GM23338 (cell line): ENCODE measurements at regions not wholly inside any gene's neighbourhood (a gene's known extent, or its start where the extent isn't known, plus 50 kb on each side); places are given as distances from the start of the nearest gene placed in this dataset.

Experiments
- ATAC-seq: fragments of 200-7000 bp; cut with Tn5 transposase; 3 replicates; pipeline ENCODE4 v1.9.1; 2020
- DNase-seq: peaks from one replicate; pipeline ENCODE4 v3.0.0-alpha.2; 2015; ENCODE audit warnings: low spot score
- H2AFZ ChIP-seq: fragments of 200-600 bp; sonication (generic); 2 replicates; pipeline ENCODE4 v1.8.0; 2016; ENCODE audit warnings: antibody characterized with exemption, mild to moderate bottlenecking, moderate library complexity
- H3F3A ChIP-seq: fragments of 200-600 bp; sonication (generic); replicated peaks from 2 replicates; pipeline ENCODE4 v1.8.0; 2017; ENCODE audit warnings: antibody characterized with exemption, mixed run types, low read depth
- H3K27ac ChIP-seq: fragments of 200-600 bp; sonication (generic); 2 replicates; pipeline ENCODE4 v1.6.1; 2016; ENCODE audit warnings: low read depth
- H3K27me3 ChIP-seq: fragments of 200-600 bp; sonication (generic); 2 replicates; pipeline ENCODE4 v1.8.0; 2016; ENCODE audit warnings: mild to moderate bottlenecking, mixed run types, moderate library complexity; ENCODE audit not compliant: insufficient read depth
- H3K36me3 ChIP-seq: fragments of 200-600 bp; sonication (generic); 2 replicates; pipeline ENCODE4 v1.8.0; 2016; ENCODE audit warnings: mild to moderate bottlenecking; ENCODE audit not compliant: insufficient read depth
- H3K4me1 ChIP-seq: fragments of 200-600 bp; sonication (generic); 2 replicates; pipeline ENCODE4 v1.8.0; 2016; ENCODE audit warnings: mild to moderate bottlenecking, moderate library complexity; ENCODE audit not compliant: insufficient read depth
- H3K4me2 ChIP-seq: fragments of 200-600 bp; sonication (generic); 2 replicates; pipeline ENCODE4 v1.7.1; 2017; ENCODE audit warnings: mixed run types
- H3K4me3 ChIP-seq: fragments of 200-600 bp; sonication (generic); 2 replicates; pipeline ENCODE4 v1.6.1; 2016; ENCODE audit warnings: mixed run types
- H3K79me2 ChIP-seq: fragments of 200-600 bp; sonication (generic); replicated peaks from 2 replicates; pipeline ENCODE4 v1.8.0; 2017; ENCODE audit warnings: mild to moderate bottlenecking; ENCODE audit not compliant: insufficient read depth
- H3K9me2 ChIP-seq: fragments of 200-600 bp; sonication (generic); 2 replicates; pipeline ENCODE4 v1.8.0; 2017; ENCODE audit not compliant: insufficient read depth
- H4K20me1 ChIP-seq: fragments of 200-600 bp; sonication (generic); replicated peaks from 2 replicates; pipeline ENCODE4 v1.8.0; 2017; ENCODE audit warnings: mild to moderate bottlenecking; ENCODE audit not compliant: insufficient read depth
- H3K27ac Mint-ChIP-seq: 2 replicates; pipeline ENCODE4 v1.8.0; 2020; ENCODE audit warnings: inconsistent platforms, mild to moderate bottlenecking, moderate library complexity, mixed read lengths
- H3K27me3 Mint-ChIP-seq: 3 replicates; pipeline ENCODE4 v1.8.0; 2022; ENCODE audit warnings: low read depth, mild to moderate bottlenecking, moderate library complexity, mixed read lengths, inconsistent platforms; ENCODE audit not compliant: insufficient read depth, poor library complexity
- H3K36me3 Mint-ChIP-seq: 3 replicates; pipeline ENCODE4 v1.8.0; 2021; ENCODE audit warnings: low read depth, mild to moderate bottlenecking, inconsistent platforms, moderate library complexity, mixed read lengths
- H3K4me1 Mint-ChIP-seq: 3 replicates; pipeline ENCODE4 v1.8.0; 2020; ENCODE audit warnings: mild to moderate bottlenecking, inconsistent platforms, mixed read lengths
- H3K4me3 Mint-ChIP-seq: 3 replicates; pipeline ENCODE4 v1.8.0; 2021; ENCODE audit warnings: moderate library complexity, mild to moderate bottlenecking, inconsistent platforms, mixed read lengths
- H3K9me3 Mint-ChIP-seq: 3 replicates; pipeline ENCODE4 v1.8.0; 2020; ENCODE audit warnings: moderate library complexity, mild to moderate bottlenecking, inconsistent platforms, mixed read lengths
- CREB1 ChIP-seq: fragments of 250-450 bp; sonication (Bioruptor Pico); IDR thresholded peaks from 2 replicates; pipeline ENCODE4 v1.5.0; 2020; ENCODE audit warnings: low read depth, mild to moderate bottlenecking, moderate library complexity
- EZH2 ChIP-seq: fragments of 200-600 bp; sonication (generic); IDR thresholded peaks from one replicate; pipeline ENCODE4 v1.8.0; 2017; ENCODE audit warnings: antibody characterized with exemption, mild to moderate bottlenecking, low read depth; ENCODE audit not compliant: unreplicated experiment
- JUNB ChIP-seq: IDR thresholded peaks from one replicate; pipeline ENCODE4 v1.6.1; 2016; ENCODE audit warnings: antibody characterized with exemption; ENCODE audit not compliant: unreplicated experiment
- POLR2AphosphoS5 ChIP-seq: IDR thresholded peaks from 2 replicates; pipeline ENCODE4 v1.6.1; 2016; ENCODE audit warnings: antibody characterized with exemption, low read depth
- ZNF114 ChIP-seq: fragments of 250-450 bp; sonication (Bioruptor Pico); IDR thresholded peaks from 2 replicates; pipeline ENCODE4 v1.5.0; 2020; ENCODE audit warnings: mild to moderate bottlenecking, moderate library complexity
- TF ChIP-seq, protein P1 (sequence below): fragments of 250-450 bp; sonication (Bioruptor Pico); IDR thresholded peaks from 2 replicates; pipeline ENCODE4 v1.5.0; 2020; ENCODE audit warnings: mild to moderate bottlenecking, moderate library complexity
- TF ChIP-seq, protein P2 (sequence below): IDR thresholded peaks from one replicate; pipeline ENCODE4 v1.6.1; 2018; ENCODE audit warnings: antibody characterized with exemption; ENCODE audit not compliant: unreplicated experiment

DNA sequence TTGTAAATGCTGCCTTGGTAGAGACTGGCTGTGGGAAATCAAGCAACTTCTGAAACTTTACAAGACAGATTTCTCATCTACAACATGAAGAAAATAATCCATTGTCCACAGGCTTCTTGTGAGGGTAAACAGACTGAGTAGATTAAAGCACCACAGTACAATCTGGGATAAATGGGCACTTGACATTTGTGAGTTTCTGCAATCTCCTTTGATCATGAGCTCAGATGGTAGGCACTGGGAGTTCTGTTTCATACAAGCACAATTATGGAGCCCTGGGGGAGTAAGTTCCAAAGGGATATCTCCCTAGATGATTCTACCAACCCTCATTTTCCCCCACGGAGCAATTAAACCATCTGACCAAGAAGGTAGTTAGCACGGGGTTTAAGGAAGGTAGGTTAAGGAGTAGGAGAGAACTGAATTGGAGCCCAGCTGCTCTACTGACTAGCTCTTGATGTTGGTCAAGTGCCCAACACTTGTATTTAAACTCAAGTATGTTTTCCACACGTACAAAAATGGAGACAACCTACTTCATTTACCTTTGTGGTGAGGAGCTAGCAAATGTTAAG lies 479.5 kb upstream of the TNC start:
- no peaks in the 10 kb centered on the region for H3K36me3 ChIP-seq
- H3K4me2 ChIP-seq: no peak overlapping the region
- no peaks in the 10 kb centered on the region for H3K9me2 ChIP-seq
- no peak overlapping the region for H3K27ac Mint-ChIP-seq
- DNase-seq: no peak
- no peaks in the 10 kb centered on the region for H3K36me3 Mint-ChIP-seq
- H3K9me3 Mint-ChIP-seq: no peaks in the 10 kb centered on the region
- H3K27me3 Mint-ChIP-seq: peaks cover 2% of the 10 kb centered on the region
- H3K27ac ChIP-seq: no peak overlapping the region
- H3K4me3 Mint-ChIP-seq: no peak overlapping the region
- H3K79me2 ChIP-seq: no peaks in the 10 kb centered on the region
- H3K4me1 ChIP-seq: peaks cover 21% of the 10 kb centered on the region
- H4K20me1 ChIP-seq: no peaks in the 10 kb centered on the region
- ATAC-seq: no peak
- no peaks in the 10 kb centered on the region for H3K27me3 ChIP-seq
- no peak overlapping the region for H2AFZ ChIP-seq
- no peak for TF ChIP-seq POLR2AphosphoS5
- TF ChIP-seq JUNB: no peak
- TF ChIP-seq, protein P1, sequence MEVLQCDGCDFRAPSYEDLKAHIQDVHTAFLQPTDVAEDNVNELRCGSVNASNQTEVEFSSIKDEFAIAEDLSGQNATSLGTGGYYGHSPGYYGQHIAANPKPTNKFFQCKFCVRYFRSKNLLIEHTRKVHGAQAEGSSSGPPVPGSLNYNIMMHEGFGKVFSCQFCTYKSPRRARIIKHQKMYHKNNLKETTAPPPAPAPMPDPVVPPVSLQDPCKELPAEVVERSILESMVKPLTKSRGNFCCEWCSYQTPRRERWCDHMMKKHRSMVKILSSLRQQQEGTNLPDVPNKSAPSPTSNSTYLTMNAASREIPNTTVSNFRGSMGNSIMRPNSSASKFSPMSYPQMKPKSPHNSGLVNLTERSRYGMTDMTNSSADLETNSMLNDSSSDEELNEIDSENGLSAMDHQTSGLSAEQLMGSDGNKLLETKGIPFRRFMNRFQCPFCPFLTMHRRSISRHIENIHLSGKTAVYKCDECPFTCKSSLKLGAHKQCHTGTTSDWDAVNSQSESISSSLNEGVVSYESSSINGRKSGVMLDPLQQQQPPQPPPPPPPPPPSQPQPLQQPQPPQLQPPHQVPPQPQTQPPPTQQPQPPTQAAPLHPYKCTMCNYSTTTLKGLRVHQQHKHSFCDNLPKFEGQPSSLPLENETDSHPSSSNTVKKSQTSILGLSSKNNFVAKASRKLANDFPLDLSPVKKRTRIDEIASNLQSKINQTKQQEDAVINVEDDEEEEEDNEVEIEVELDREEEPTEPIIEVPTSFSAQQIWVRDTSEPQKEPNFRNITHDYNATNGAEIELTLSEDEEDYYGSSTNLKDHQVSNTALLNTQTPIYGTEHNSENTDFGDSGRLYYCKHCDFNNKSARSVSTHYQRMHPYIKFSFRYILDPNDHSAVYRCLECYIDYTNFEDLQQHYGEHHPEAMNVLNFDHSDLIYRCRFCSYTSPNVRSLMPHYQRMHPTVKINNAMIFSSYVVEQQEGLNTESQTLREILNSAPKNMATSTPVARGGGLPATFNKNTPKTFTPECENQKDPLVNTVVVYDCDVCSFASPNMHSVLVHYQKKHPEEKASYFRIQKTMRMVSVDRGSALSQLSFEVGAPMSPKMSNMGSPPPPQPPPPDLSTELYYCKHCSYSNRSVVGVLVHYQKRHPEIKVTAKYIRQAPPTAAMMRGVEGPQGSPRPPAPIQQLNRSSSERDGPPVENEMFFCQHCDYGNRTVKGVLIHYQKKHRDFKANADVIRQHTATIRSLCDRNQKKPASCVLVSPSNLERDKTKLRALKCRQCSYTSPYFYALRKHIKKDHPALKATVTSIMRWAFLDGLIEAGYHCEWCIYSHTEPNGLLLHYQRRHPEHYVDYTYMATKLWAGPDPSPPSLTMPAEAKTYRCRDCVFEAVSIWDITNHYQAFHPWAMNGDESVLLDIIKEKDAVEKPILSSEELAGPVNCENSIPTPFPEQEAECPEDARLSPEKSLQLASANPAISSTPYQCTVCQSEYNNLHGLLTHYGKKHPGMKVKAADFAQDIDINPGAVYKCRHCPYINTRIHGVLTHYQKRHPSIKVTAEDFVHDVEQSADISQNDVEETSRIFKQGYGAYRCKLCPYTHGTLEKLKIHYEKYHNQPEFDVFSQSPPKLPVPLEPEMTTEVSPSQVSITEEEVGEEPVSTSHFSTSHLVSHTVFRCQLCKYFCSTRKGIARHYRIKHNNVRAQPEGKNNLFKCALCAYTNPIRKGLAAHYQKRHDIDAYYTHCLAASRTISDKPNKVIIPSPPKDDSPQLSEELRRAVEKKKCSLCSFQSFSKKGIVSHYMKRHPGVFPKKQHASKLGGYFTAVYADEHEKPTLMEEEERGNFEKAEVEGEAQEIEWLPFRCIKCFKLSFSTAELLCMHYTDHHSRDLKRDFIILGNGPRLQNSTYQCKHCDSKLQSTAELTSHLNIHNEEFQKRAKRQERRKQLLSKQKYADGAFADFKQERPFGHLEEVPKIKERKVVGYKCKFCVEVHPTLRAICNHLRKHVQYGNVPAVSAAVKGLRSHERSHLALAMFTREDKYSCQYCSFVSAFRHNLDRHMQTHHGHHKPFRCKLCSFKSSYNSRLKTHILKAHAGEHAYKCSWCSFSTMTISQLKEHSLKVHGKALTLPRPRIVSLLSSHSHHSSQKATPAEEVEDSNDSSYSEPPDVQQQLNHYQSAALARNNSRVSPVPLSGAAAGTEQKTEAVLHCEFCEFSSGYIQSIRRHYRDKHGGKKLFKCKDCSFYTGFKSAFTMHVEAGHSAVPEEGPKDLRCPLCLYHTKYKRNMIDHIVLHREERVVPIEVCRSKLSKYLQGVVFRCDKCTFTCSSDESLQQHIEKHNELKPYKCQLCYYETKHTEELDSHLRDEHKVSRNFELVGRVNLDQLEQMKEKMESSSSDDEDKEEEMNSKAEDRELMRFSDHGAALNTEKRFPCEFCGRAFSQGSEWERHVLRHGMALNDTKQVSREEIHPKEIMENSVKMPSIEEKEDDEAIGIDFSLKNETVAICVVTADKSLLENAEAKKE (CRISPR knock-in tag): no peak
- TF ChIP-seq ZNF114: no peak
- TF ChIP-seq CREB1: no peak
- no peak for TF ChIP-seq EZH2
- TF ChIP-seq, protein P2, sequence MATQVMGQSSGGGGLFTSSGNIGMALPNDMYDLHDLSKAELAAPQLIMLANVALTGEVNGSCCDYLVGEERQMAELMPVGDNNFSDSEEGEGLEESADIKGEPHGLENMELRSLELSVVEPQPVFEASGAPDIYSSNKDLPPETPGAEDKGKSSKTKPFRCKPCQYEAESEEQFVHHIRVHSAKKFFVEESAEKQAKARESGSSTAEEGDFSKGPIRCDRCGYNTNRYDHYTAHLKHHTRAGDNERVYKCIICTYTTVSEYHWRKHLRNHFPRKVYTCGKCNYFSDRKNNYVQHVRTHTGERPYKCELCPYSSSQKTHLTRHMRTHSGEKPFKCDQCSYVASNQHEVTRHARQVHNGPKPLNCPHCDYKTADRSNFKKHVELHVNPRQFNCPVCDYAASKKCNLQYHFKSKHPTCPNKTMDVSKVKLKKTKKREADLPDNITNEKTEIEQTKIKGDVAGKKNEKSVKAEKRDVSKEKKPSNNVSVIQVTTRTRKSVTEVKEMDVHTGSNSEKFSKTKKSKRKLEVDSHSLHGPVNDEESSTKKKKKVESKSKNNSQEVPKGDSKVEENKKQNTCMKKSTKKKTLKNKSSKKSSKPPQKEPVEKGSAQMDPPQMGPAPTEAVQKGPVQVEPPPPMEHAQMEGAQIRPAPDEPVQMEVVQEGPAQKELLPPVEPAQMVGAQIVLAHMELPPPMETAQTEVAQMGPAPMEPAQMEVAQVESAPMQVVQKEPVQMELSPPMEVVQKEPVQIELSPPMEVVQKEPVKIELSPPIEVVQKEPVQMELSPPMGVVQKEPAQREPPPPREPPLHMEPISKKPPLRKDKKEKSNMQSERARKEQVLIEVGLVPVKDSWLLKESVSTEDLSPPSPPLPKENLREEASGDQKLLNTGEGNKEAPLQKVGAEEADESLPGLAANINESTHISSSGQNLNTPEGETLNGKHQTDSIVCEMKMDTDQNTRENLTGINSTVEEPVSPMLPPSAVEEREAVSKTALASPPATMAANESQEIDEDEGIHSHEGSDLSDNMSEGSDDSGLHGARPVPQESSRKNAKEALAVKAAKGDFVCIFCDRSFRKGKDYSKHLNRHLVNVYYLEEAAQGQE: no peak
- H3K4me1 Mint-ChIP-seq: peaks cover 22% of the 10 kb centered on the region
- no peak overlapping the region for H3K4me3 ChIP-seq
- H3F3A ChIP-seq: no peaks in the 10 kb centered on the region
